ENCODE measurements at regions not wholly inside any gene's neighbourhood (a gene's known extent, or its start where the extent isn't known, plus 50 kb on each side); places are given as distances from the start of the nearest gene placed in this dataset.

- Histone ChIP-seq H3K27ac (no peak overlapping the region), H3K4me1 (ENCODE audit: insufficient read depth) (peaks cover 59% of the 10 kb centered on the region), H3K9ac (no peak overlapping the region), H3K9me3 (ENCODE audit: low read depth) (no peaks in the 10 kb centered on the region), H3K4me3 (no peak overlapping the region), H3F3A (ENCODE audit: insufficient read depth) (peaks cover 38% of the 10 kb centered on the region), H3K36me3 (ENCODE audit: low read depth) (no peaks in the 10 kb centered on the region), H3K4me2 (ENCODE audit: unreplicated experiment) (no peak overlapping the region), H3K79me2 (ENCODE audit: insufficient read depth) (no peaks in the 10 kb centered on the region), H3K27me3 (replicated peaks; ENCODE audit: insufficient read depth) (no peaks in the 10 kb centered on the region), H2AFZ (no peak overlapping the region), H3K9me2 (ENCODE audit: insufficient read depth) (no peaks in the 10 kb centered on the region), H4K20me1 (ENCODE audit: insufficient read depth) (no peaks in the 10 kb centered on the region)
- no peak for TF ChIP-seq EZH2 (IDR thresholded peaks at IDR 0.05; ENCODE audit: insufficient read depth, poor library complexity, severe bottlenecking)
- TF ChIP-seq EZH2phosphoT487 (IDR thresholded peaks at IDR 0.05; ENCODE audit: insufficient read depth, low read depth), result no peak
- 39 to 74% methylated on average over 1 of the region's 1 CpG for WGBS, 2 experiments (ENCODE audit: low coverage in 1 of 2, low lambda C conversion rate in 2 of 2, missing lambda C conversion rate in 2 of 2)
- in situ Hi-C loops (cut with MboI), result no loop called here
- no peak for DNase-seq
Measured at GRCh38 chr1:58398714-58399113, 147.8 kb downstream of the OMA1 start.

- H3K27ac ChIP-seq, result peak overlapping the region; percentile 55
- H3K9me3 ChIP-seq (ENCODE audit: low read depth), result no peaks in the 10 kb centered on the region
- no peak overlapping the region for H2AFZ ChIP-seq
- H3K4me2 ChIP-seq (ENCODE audit: unreplicated experiment), result peak overlapping the region; percentile 59
- no peaks in the 10 kb centered on the region for H3K9me2 ChIP-seq (ENCODE audit: insufficient read depth)
- peaks cover 31% of the 10 kb centered on the region for H3F3A ChIP-seq (ENCODE audit: insufficient read depth)
- H3K27me3 ChIP-seq (replicated peaks; ENCODE audit: insufficient read depth), result no peaks in the 10 kb centered on the region
- 46 to 51% methylated on average over 9 of the region's 9 CpGs for WGBS, 2 experiments (ENCODE audit: low coverage in 1 of 2, low lambda C conversion rate in 2 of 2, missing lambda C conversion rate in 2 of 2)
- in situ Hi-C loops (cut with MboI), result no loop called here
- no peaks in the 10 kb centered on the region for H3K36me3 ChIP-seq (ENCODE audit: low read depth)
- H3K79me2 ChIP-seq (ENCODE audit: insufficient read depth), result no peaks in the 10 kb centered on the region
- H3K4me3 ChIP-seq, result no peak overlapping the region
- H4K20me1 ChIP-seq (ENCODE audit: insufficient read depth), result no peaks in the 10 kb centered on the region
- DNase-seq, result peak; percentile 92
- TF ChIP-seq EZH2phosphoT487 (IDR thresholded peaks at IDR 0.05; ENCODE audit: insufficient read depth, low read depth) (no peak), EZH2 (IDR thresholded peaks at IDR 0.05; ENCODE audit: insufficient read depth, poor library complexity, severe bottlenecking) (no peak)
- H3K4me1 ChIP-seq (ENCODE audit: insufficient read depth), result peaks cover 53% of the 10 kb centered on the region
- no peak overlapping the region for H3K9ac ChIP-seq
Measured at GRCh38 chr1:58397187-58397820, 149.2 kb downstream of the OMA1 start.

GRCh38 chr1:58396150-58396549 is 150.4 kb downstream of the OMA1 start:
- TF ChIP-seq EZH2phosphoT487 (IDR thresholded peaks at IDR 0.05; ENCODE audit: insufficient read depth, low read depth) (no peak), EZH2 (IDR thresholded peaks at IDR 0.05; ENCODE audit: insufficient read depth, poor library complexity, severe bottlenecking) (no peak)
- no peaks in the 10 kb centered on the region for H3K27me3 ChIP-seq (replicated peaks; ENCODE audit: insufficient read depth)
- no peaks in the 10 kb centered on the region for H3K79me2 ChIP-seq (ENCODE audit: insufficient read depth)
- WGBS, 2 experiments (ENCODE audit: low coverage in 1 of 2, low lambda C conversion rate in 2 of 2, missing lambda C conversion rate in 2 of 2), result 81 to 82% methylated on average over 5 to 6 of the region's 6 CpGs
- H3K36me3 ChIP-seq (ENCODE audit: low read depth), result no peaks in the 10 kb centered on the region
- no peak for DNase-seq
- no peak overlapping the region for H3K4me3 ChIP-seq
- H3K27ac ChIP-seq, result no peak overlapping the region
- in situ Hi-C loops (cut with MboI), result no loop called here
- peaks cover 23% of the 10 kb centered on the region for H3F3A ChIP-seq (ENCODE audit: insufficient read depth)
- no peaks in the 10 kb centered on the region for H3K9me3 ChIP-seq (ENCODE audit: low read depth)
- H3K9ac ChIP-seq, result no peak overlapping the region
- no peaks in the 10 kb centered on the region for H3K9me2 ChIP-seq (ENCODE audit: insufficient read depth)
- H3K4me1 ChIP-seq (ENCODE audit: insufficient read depth), result peaks cover 44% of the 10 kb centered on the region
- no peak overlapping the region for H2AFZ ChIP-seq
- H4K20me1 ChIP-seq (ENCODE audit: insufficient read depth), result no peaks in the 10 kb centered on the region
- no peak overlapping the region for H3K4me2 ChIP-seq (ENCODE audit: unreplicated experiment)

GRCh38 chr1:58395355-58395754 is 151.2 kb downstream of the OMA1 start:
- Histone ChIP-seq H4K20me1 (ENCODE audit: insufficient read depth) (no peaks in the 10 kb centered on the region), H3K4me1 (ENCODE audit: insufficient read depth) (peaks cover 44% of the 10 kb centered on the region), H3K9me2 (ENCODE audit: insufficient read depth) (no peaks in the 10 kb centered on the region), H2AFZ (no peak overlapping the region; the same call in 1 of the 2 replicates), H3K4me3 (no peak overlapping the region), H3K9ac (no peak overlapping the region), H3K27ac (peak overlapping the region; percentile 48; the same call in 1 of the 2 replicates), H3F3A (ENCODE audit: insufficient read depth) (peaks cover 23% of the 10 kb centered on the region), H3K79me2 (ENCODE audit: insufficient read depth) (no peaks in the 10 kb centered on the region), H3K9me3 (ENCODE audit: low read depth) (no peaks in the 10 kb centered on the region), H3K27me3 (replicated peaks; ENCODE audit: insufficient read depth) (no peaks in the 10 kb centered on the region), H3K4me2 (ENCODE audit: unreplicated experiment) (peak overlapping the region; percentile 35), H3K36me3 (ENCODE audit: low read depth) (no peaks in the 10 kb centered on the region)
- TF ChIP-seq EZH2 (IDR thresholded peaks at IDR 0.05; ENCODE audit: insufficient read depth, poor library complexity, severe bottlenecking), result no peak
- no peak for TF ChIP-seq EZH2phosphoT487 (IDR thresholded peaks at IDR 0.05; ENCODE audit: insufficient read depth, low read depth)
- WGBS, 2 experiments (ENCODE audit: low coverage in 1 of 2, low lambda C conversion rate in 2 of 2, missing lambda C conversion rate in 2 of 2), result 0 to 7% methylated on average over 2 of the region's 2 CpGs
- DNase-seq, result peak; percentile 90
- in situ Hi-C loops (cut with MboI), result no loop called here
